DMS114 treated with DMSO at 0.1 percent for 48 hours (cell line): ENCODE measurements at regions not wholly inside any gene's neighbourhood (a gene's known extent, or its start where the extent isn't known, plus 50 kb on each side); places are given as distances from the start of the nearest gene placed in this dataset.
"Not testable (repeated sequence)": the region's sequence is repeated elsewhere in the genome, so short reads cannot be mapped to it uniquely, and the experiment has no call there.

Source experiments
- DNase-seq: peaks from one replicate; lab custom pipeline; 2025; ENCODE audit not compliant: unreplicated experiment; lab: John Stamatoyannopoulos, UW

- not testable (repeated sequence) for DNase-seq
Measured at GRCh38 chr6:56720202-56720601, 77.5 kb upstream of the DST start.

GRCh38 chr6:56719315-56720058, 76.8 kb upstream of the DST start:
- not testable (repeated sequence) for DNase-seq

- DNase-seq: no peak
Measured at GRCh38 chr6:56718236-56718635, 75.5 kb upstream of the DST start.

- DNase-seq: no peak
Measured at GRCh38 chr6:56716229-56716628, 73.5 kb upstream of the DST start.

- DNase-seq: no peak
Measured at GRCh38 chr6:56715741-56716140, 73.1 kb upstream of the DST start.

- no peak for DNase-seq
Measured at GRCh38 chr6:56714982-56715456, 72.3 kb upstream of the DST start.

GRCh38 chr6:56714273-56714672, 71.6 kb upstream of the DST start:
- no peak for DNase-seq

- no peak for DNase-seq
Measured at GRCh38 chr6:56713254-56713672, 70.6 kb upstream of the DST start.

GRCh38 chr6:56710967-56711366, 68.3 kb upstream of the DST start:
- no peak for DNase-seq

- no peak for DNase-seq
Measured at GRCh38 chr6:56709650-56710049, 67.0 kb upstream of the DST start.

GRCh38 chr6:56708810-56709597, 66.3 kb upstream of the DST start:
- DNase-seq: peak; percentile 60

- no peak for DNase-seq
Measured at GRCh38 chr6:56706981-56707726, 64.5 kb upstream of the DST start.

GRCh38 chr6:56699066-56699654, 56.5 kb upstream of the DST start:
- DNase-seq: peak; percentile 58

GRCh38 chr6:56695702-56696101, 53.0 kb upstream of the DST start:
- DNase-seq: no peak

- DNase-seq: no peak
Measured at GRCh38 chr6:56694002-56694401, 51.3 kb upstream of the DST start.

GRCh38 chr6:56693246-56693607, 50.5 kb upstream of the DST start:
- DNase-seq: no peak

- DNase-seq: no peak
Measured at GRCh38 chr6:56692523-56693245, 50.0 kb upstream of the DST start.
